BJ (cell line): ENCODE measurements at regions not wholly inside any gene's neighbourhood (a gene's known extent, or its start where the extent isn't known, plus 50 kb on each side); places are given as distances from the start of the nearest gene placed in this dataset.

Experiments used
- CTCF ChIA-PET: fragments of 350-600 bp; formaldehyde crosslinking; extraction: SDS; loops from one replicate; lab custom pipeline; 2021; ENCODE audit warnings: antibody characterized with exemption, inconsistent platforms; lab: Yijun Ruan, JAX
- POLR2A ChIA-PET: fragments of 300-600 bp; sonication (Branson Sonifier 250); formaldehyde crosslinking; extraction: SDS; loops from one replicate; lab custom pipeline; 2021; ENCODE audit warnings: antibody characterized with exemption; lab: Charles Lee
- DNase-seq: peaks from one replicate; pipeline ENCODE4 v3.0.0-alpha.2; 2011; ENCODE audit warnings: low read depth
- H3K27me3 ChIP-seq: 2 replicates; pipeline ENCODE4 v1.6.0; 2011; ENCODE audit warnings: low read length; ENCODE audit not compliant: control insufficient read depth, insufficient read depth
- H3K36me3 ChIP-seq: 2 replicates; pipeline ENCODE4 v1.5.1; 2011; ENCODE audit warnings: low read length; ENCODE audit not compliant: control insufficient read depth, insufficient read depth
- H3K4me3 ChIP-seq: 2 replicates; pipeline ENCODE4 v1.5.1; 2011; ENCODE audit warnings: low read depth, mild to moderate bottlenecking, control low read depth, low read length
- TF ChIP-seq, protein P1 (sequence below): IDR thresholded peaks from 2 replicates; pipeline ENCODE4 v1.5.1; 2011; ENCODE audit warnings: low read depth, mild to moderate bottlenecking, control low read depth, inconsistent platforms, low read length, moderate library complexity; ENCODE audit not compliant: insufficient read depth

DNA sequence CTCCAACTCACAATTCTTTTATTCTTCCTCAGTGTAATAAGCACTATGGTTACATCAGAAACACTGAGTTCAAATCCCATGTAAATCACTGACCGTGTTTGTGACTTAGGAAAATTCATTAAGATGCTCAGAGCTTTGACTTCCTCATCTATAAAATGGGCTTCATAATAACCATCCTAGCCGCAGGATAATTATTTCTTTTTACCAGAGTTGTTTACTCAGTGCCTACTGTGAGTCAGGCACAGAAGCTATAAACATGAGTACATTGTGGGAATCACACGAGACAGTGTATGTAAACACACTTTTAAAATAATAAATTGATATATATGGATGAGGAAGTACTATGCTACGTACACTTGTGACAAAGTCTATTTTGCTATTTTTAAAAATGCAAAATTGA, 296.3 kb upstream of the TENM3 start:
- no peaks in the 10 kb centered on the region; the same call in 1 of the 2 replicates for H3K27me3 ChIP-seq
- no peak overlapping the region for H3K4me3 ChIP-seq
- POLR2A ChIA-PET = no interaction called here
- CTCF ChIA-PET = no interaction called here
- TF ChIP-seq, protein P1, sequence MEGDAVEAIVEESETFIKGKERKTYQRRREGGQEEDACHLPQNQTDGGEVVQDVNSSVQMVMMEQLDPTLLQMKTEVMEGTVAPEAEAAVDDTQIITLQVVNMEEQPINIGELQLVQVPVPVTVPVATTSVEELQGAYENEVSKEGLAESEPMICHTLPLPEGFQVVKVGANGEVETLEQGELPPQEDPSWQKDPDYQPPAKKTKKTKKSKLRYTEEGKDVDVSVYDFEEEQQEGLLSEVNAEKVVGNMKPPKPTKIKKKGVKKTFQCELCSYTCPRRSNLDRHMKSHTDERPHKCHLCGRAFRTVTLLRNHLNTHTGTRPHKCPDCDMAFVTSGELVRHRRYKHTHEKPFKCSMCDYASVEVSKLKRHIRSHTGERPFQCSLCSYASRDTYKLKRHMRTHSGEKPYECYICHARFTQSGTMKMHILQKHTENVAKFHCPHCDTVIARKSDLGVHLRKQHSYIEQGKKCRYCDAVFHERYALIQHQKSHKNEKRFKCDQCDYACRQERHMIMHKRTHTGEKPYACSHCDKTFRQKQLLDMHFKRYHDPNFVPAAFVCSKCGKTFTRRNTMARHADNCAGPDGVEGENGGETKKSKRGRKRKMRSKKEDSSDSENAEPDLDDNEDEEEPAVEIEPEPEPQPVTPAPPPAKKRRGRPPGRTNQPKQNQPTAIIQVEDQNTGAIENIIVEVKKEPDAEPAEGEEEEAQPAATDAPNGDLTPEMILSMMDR = no peak
- no peak for DNase-seq
- H3K36me3 ChIP-seq = no peaks in the 10 kb centered on the region

DNA sequence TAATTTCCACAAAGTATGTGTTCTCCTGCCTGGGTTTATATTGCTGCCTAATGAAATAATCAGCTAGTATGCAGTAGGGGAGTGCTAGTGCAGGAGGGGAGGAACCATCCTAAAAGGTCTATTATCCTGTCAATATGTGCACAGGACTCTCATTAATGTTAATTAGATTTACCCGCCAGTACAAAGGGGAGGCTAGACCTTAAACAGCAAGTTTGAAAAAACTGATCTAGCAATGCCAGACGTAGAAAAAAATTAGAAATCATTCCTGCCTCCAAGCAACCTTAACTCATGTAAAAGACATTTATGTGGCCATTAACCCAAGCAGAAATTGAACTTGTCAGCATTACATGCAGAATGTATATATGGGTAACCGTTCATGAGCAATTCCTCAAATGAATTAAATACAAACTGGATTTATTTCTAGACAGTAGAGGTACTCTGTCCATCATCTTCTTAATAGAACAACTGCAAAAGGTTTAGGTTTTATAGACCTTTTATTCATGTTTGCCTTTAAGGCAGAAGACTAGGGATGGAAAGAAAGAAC, 294.3 kb upstream of the TENM3 start:
- Histone ChIP-seq H3K4me3 (no peak overlapping the region), H3K27me3 (no peaks in the 10 kb centered on the region; the same call in 1 of the 2 replicates), H3K36me3 (no peaks in the 10 kb centered on the region)
- POLR2A ChIA-PET = no interaction called here
- TF ChIP-seq, protein P1 = no peak
- DNase-seq = no peak
- CTCF ChIA-PET = no interaction called here

DNA sequence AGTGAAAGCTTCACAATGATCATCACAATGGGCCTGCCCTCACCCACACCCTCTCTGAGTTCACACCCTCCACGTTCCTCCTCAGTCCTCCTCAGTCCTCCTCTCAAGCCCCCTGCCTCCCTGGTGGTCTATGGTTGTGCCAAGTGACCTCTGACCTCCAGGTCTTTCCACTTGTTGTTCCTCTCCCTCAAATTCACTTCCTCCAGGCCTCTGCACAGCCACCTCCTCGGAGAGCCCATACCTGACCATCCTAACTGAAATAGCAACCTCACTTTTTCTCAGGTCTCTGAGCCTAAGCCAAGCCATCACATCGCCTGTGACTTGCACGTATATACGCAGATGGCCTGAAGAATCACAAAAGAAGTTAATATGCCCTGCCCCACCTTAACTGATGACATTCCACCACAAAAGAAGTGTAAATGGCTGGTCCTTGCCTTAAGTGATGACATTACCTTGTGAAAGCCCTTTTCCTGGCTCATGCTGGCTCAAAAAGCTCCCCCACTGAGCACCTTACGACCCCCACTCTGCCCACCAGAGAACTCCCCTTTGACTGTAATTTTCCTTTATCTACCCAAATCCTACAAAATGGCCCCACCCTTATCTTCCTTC, 293.4 kb upstream of the TENM3 start:
- no peaks in the 10 kb centered on the region for H3K27me3 ChIP-seq
- H3K36me3 ChIP-seq = no peaks in the 10 kb centered on the region
- DNase-seq = no peak
- ChIA-PET POLR2A (no interaction called here), CTCF (no interaction called here)
- no peak overlapping the region for H3K4me3 ChIP-seq
- TF ChIP-seq, protein P1 = no peak

DNA sequence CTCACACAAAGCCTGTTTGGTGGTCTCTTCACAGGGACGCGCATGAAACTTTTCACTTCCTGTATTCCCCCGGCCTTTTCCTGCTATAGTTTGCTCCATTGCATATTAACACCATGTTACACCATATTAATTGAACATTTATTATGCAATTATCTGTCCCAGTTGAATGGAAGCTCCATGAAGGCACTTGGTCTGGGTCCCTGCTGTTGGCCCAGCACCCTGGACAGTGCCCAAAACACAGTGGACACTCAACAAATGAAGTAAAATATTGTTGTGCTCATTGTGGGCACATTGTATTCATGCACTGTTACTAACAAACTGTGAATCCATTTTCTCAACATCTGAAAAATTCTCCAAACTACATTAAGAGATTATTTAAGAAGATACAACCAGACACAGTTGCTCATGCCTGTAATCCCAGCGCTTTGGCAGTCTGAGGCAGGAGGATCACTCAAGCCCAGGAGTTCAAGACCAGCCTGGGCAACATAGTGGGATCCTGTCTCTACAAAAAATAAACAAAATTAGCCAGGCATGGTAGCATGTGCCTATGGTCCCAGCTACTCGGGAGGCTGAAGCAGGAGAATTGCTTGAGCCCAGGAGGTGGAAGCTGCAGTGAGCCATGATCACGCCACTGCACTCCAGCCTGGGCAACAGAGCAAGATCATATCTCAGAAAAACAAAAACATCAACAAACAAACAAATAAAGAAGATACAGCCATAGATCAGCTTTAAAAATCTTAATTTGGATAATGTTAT, 292.7 kb upstream of the TENM3 start:
- H3K27me3 ChIP-seq = no peaks in the 10 kb centered on the region
- POLR2A ChIA-PET = no interaction called here
- TF ChIP-seq, protein P1 = no peak
- H3K4me3 ChIP-seq = no peak overlapping the region
- H3K36me3 ChIP-seq = no peaks in the 10 kb centered on the region
- CTCF ChIA-PET = interaction anchor here (1.1 kb wide), 1 partner anchor 10 kb away, joined by 4 read pairs; no protein-coding TSS in a partner anchor
- no peak for DNase-seq

DNA sequence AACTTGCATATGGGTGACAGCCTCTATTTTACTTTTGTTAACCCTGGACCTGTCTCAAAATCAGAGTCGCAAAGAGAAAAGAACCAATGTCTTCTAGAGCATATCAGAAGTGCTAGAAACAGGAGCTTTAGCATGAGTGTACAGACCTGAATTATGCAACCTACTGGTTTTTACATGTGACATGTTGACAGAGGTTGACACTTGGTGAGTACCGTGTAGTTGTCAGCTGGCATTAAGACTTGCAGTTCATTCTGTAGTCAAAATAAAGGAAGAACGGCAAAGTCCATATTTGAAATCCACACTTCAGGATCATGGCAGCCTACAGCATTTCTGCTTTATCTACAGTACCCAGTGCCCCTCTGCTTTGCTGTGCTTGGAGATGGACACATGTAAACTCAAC, 291.9 kb upstream of the TENM3 start:
- ChIA-PET CTCF (interaction anchor here (1.1 kb wide), 1 partner anchor 10 kb away, joined by 4 read pairs; no protein-coding TSS in a partner anchor), POLR2A (no interaction called here)
- no peaks in the 10 kb centered on the region for H3K27me3 ChIP-seq
- TF ChIP-seq, protein P1 = no peak
- DNase-seq = no peak
- H3K4me3 ChIP-seq = no peak overlapping the region
- H3K36me3 ChIP-seq = no peaks in the 10 kb centered on the region
